Colonic mucosa (tissue), 4 donors: ENCODE measurements at regions not wholly inside any gene's neighbourhood (a gene's known extent, or its start where the extent isn't known, plus 50 kb on each side); places are given as distances from the start of the nearest gene placed in this dataset.

ENCODE experiments used
- DNase-seq: peaks from one replicate; pipeline ENCODE4 v3.0.0-alpha.2; 2020
- H3K27ac ChIP-seq: fragments of 200-600 bp; one replicate; pipeline ENCODE4 v1.8.0; 2021
- H3K27me3 ChIP-seq: fragments of 200-600 bp; one replicate; pipeline ENCODE4 v1.8.0; 2021
- H3K36me3 ChIP-seq: fragments of 200-600 bp; one replicate; pipeline ENCODE4 v1.8.0; 2021
- H3K4me1 ChIP-seq: fragments of 200-600 bp; one replicate; pipeline ENCODE4 v1.8.0; 2021; ENCODE audit warnings: mild to moderate bottlenecking
- H3K4me3 ChIP-seq: fragments of 200-600 bp; one replicate; pipeline ENCODE4 v1.8.0; 2021
- H3K9ac ChIP-seq, 2 donors: one replicate each; pipeline ENCODE4 v1.7.0; 2013; ENCODE audit warnings: control low read depth in 2 of 2, low read depth in 2 of 2, low read length in 2 of 2
- H3K9me3 ChIP-seq: fragments of 200-600 bp; one replicate; pipeline ENCODE4 v1.8.0; 2021
- CTCF ChIP-seq: fragments of 200-600 bp; IDR thresholded peaks from one replicate; pipeline ENCODE4 v1.8.0; 2022; ENCODE audit warnings: antibody characterized with exemption, mild to moderate bottlenecking
- intact Hi-C: fragments of 100-400 bp; cut with DNase I; formaldehyde crosslinking; loops from one replicate; pipeline ENCODE4 v1.14.1; 2022
- donor health status: healthy.
- donor health status: DM: no; HTN: no; CAD: no.
- donor health status: DM: no; HTN: no; CAD: no.

GRCh38 chr3:72633534-72633933 lies 214.7 kb downstream of the SHQ1 start:
- Histone ChIP-seq H3K9ac (no peak overlapping the region), H3K4me1 (no peaks in the 10 kb centered on the region), H3K9me3 (no peaks in the 10 kb centered on the region), H3K4me3 (no peak overlapping the region), H3K27ac (no peak overlapping the region), H3K27me3 (no peaks in the 10 kb centered on the region), H3K36me3 (no peaks in the 10 kb centered on the region)
- DNase-seq, result no peak
- TF ChIP-seq CTCF, result no peak
- intact Hi-C loops, result no loop called here

GRCh38 chr3:72633121-72633520 lies 215.1 kb downstream of the SHQ1 start:
- intact Hi-C loops, result no loop called here

GRCh38 chr3:72632129-72632528 lies 216.1 kb downstream of the SHQ1 start:
- no peak overlapping the region for H3K4me3 ChIP-seq
- H3K36me3 ChIP-seq, result no peaks in the 10 kb centered on the region
- TF ChIP-seq CTCF, result no peak
- no peaks in the 10 kb centered on the region for H3K4me1 ChIP-seq
- H3K9me3 ChIP-seq, result no peaks in the 10 kb centered on the region
- no peak overlapping the region for H3K9ac ChIP-seq
- no peak overlapping the region for H3K27ac ChIP-seq
- intact Hi-C loops, result no loop called here
- no peak for DNase-seq
- no peaks in the 10 kb centered on the region for H3K27me3 ChIP-seq

More at GRCh38 chr3:72633121-72633520, 215.1 kb downstream of the SHQ1 start:
- H3K9me3 ChIP-seq, result no peaks in the 10 kb centered on the region
- H3K4me1 ChIP-seq, result no peaks in the 10 kb centered on the region
- H3K27me3 ChIP-seq, result no peaks in the 10 kb centered on the region
- H3K9ac ChIP-seq, result no peak overlapping the region
- no peak overlapping the region for H3K27ac ChIP-seq
- no peak for TF ChIP-seq CTCF
- no peak overlapping the region for H3K4me3 ChIP-seq
- no peak for DNase-seq
- H3K36me3 ChIP-seq, result no peaks in the 10 kb centered on the region

GRCh38 chr3:72630969-72631344 lies 217.3 kb downstream of the SHQ1 start:
- H3K36me3 ChIP-seq, result no peaks in the 10 kb centered on the region
- H3K9ac ChIP-seq, result no peak overlapping the region
- no peak overlapping the region for H3K27ac ChIP-seq
- no peak for TF ChIP-seq CTCF
- no peaks in the 10 kb centered on the region for H3K27me3 ChIP-seq
- no peak for DNase-seq
- intact Hi-C loops, result no loop called here
- H3K9me3 ChIP-seq, result no peaks in the 10 kb centered on the region
- no peaks in the 10 kb centered on the region for H3K4me1 ChIP-seq
- no peak overlapping the region for H3K4me3 ChIP-seq

GRCh38 chr3:72630327-72630968 lies 217.8 kb downstream of the SHQ1 start:
- Histone ChIP-seq H3K9me3 (no peaks in the 10 kb centered on the region), H3K27me3 (no peaks in the 10 kb centered on the region), H3K27ac (no peak overlapping the region), H3K36me3 (no peaks in the 10 kb centered on the region), H3K9ac (no peak overlapping the region), H3K4me3 (no peak overlapping the region), H3K4me1 (no peaks in the 10 kb centered on the region)
- no peak for TF ChIP-seq CTCF
- intact Hi-C loops, result no loop called here
- DNase-seq, result no peak
